ENCODE measurements at regions not wholly inside any gene's neighbourhood (a gene's known extent, or its start where the extent isn't known, plus 50 kb on each side); places are given as distances from the start of the nearest gene placed in this dataset.

- DNase-seq (ENCODE audit: low spot score): no peak
- in situ Hi-C loops (cut with MboI; ENCODE audit: low pct_unique_long_range_greater_than_20kb, low sequenced_read_pairs, unreplicated experiment): no loop called here
- TF ChIP-seq CTCF (IDR thresholded peaks at IDR 0.05; ENCODE audit: extremely low read depth, insufficient read depth, missing control alignments): no peak
Observed at GRCh38 chr10:2048337-2048973, 311.1 kb upstream of the ADARB2 start.

DNA sequence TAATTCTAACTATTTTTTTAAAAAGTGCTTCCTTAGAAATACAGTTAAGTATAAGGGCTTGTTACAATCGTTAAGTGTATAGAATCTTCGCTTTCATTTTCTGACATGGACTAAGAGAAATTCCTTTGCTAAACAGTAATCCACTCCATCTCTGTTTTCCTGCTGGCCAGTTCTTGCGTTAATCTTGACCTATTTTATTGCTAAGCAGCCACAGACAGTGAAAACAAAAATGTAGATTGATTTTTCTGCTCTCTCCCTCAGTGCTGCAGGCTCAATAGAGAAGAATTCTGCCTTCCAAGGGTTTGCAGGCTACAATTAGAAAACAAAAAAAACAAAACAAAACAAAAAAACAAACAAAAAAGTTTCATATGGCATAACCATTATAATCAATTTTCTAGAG is 310.4 kb upstream of the ADARB2 start:
- no peak for TF ChIP-seq CTCF (IDR thresholded peaks at IDR 0.05; ENCODE audit: extremely low read depth, insufficient read depth, missing control alignments)
- no peak for DNase-seq (ENCODE audit: low spot score)
- in situ Hi-C loops (cut with MboI; ENCODE audit: low pct_unique_long_range_greater_than_20kb, low sequenced_read_pairs, unreplicated experiment): no loop called here

DNA sequence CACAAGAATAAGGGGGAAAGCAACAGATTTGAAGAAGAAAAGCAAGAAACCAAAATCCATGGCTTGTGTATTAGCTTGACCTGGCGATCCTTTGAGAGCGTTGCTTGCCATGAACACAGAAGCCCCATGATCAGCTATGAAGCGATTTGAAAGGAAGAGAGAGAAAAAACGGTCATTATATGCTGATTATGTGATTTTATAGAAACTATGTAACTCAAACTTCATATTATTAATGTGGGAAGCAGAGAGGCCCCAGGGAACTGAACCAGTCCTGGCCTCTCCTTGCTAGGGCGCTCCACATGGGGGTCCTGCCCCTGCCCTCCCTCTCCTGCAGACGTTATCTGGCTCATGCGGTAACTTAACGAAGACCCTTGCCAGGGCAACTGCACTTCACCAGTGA is 306.1 kb upstream of the ADARB2 start:
- no peak for DNase-seq (ENCODE audit: low spot score)
- in situ Hi-C loops (cut with MboI; ENCODE audit: low pct_unique_long_range_greater_than_20kb, low sequenced_read_pairs, unreplicated experiment): no loop called here
- no peak for TF ChIP-seq CTCF (IDR thresholded peaks at IDR 0.05; ENCODE audit: extremely low read depth, insufficient read depth, missing control alignments)

DNA sequence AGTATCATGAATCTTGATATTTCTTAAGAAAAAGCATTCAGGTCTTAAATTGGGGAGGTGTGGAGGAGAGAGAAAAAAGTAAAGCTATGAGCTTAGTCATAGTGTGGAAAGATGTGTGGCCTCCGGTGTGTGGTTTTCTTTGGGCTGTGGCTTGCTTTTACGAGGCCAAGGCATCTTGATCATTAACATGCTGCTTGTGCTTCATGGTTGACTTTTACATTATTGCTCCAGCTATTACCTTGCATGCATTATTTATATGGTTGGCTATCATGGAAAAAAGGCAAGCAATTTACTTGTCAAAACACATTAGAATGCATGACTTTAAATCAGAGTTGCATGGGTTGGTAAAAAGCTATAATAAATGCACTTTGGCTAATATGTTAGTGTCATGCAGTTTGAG is 300.7 kb upstream of the ADARB2 start:
- TF ChIP-seq CTCF (IDR thresholded peaks at IDR 0.05; ENCODE audit: extremely low read depth, insufficient read depth, missing control alignments): no peak
- no peak for DNase-seq (ENCODE audit: low spot score)
- in situ Hi-C loops (cut with MboI; ENCODE audit: low pct_unique_long_range_greater_than_20kb, low sequenced_read_pairs, unreplicated experiment): no loop called here

- in situ Hi-C loops (cut with MboI; ENCODE audit: low pct_unique_long_range_greater_than_20kb, low sequenced_read_pairs, unreplicated experiment): no loop called here
- TF ChIP-seq CTCF (IDR thresholded peaks at IDR 0.05; ENCODE audit: extremely low read depth, insufficient read depth, missing control alignments): no peak
- DNase-seq (ENCODE audit: low spot score): no peak
Observed at GRCh38 chr10:2037246-2037645, 299.9 kb upstream of the ADARB2 start.

DNA sequence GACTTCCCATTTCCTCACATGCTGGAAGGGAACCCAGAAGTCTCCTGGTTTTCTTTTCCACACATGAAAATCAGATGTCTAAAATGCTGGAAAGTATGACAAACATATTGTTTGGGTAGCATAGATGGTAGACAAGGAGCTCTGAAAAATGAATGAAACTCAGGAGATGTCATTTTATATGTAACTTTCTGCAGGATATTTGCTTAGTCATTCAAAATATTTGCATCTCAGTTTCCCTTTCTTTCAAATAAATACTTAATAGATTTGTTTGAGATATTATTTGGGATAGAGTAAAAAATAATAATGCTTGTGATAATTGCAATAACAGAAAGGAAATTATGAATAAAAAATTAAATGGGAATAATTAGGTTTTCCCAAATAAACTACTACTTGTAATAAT is 298.9 kb upstream of the ADARB2 start:
- no peak for TF ChIP-seq CTCF (IDR thresholded peaks at IDR 0.05; ENCODE audit: extremely low read depth, insufficient read depth, missing control alignments)
- no peak for DNase-seq (ENCODE audit: low spot score)
- in situ Hi-C loops (cut with MboI; ENCODE audit: low pct_unique_long_range_greater_than_20kb, low sequenced_read_pairs, unreplicated experiment): no loop called here

GRCh38 chr10:2030046-2030445 is 292.7 kb upstream of the ADARB2 start:
- TF ChIP-seq CTCF (IDR thresholded peaks at IDR 0.05; ENCODE audit: extremely low read depth, insufficient read depth, missing control alignments): no peak
- no peak for DNase-seq (ENCODE audit: low spot score)
- in situ Hi-C loops (cut with MboI; ENCODE audit: low pct_unique_long_range_greater_than_20kb, low sequenced_read_pairs, unreplicated experiment): no loop called here

Data from GM13977 (cell line).